ENCODE measurements at regions not wholly inside any gene's neighbourhood (a gene's known extent, or its start where the extent isn't known, plus 50 kb on each side); places are given as distances from the start of the nearest gene placed in this dataset.
"Not testable (repeated sequence)": the region's sequence is repeated elsewhere in the genome, so short reads cannot be mapped to it uniquely, and the experiment has no call there.

- TF ChIP-seq EP300 (IDR thresholded peaks at IDR 0.05), result no peak
- H3K27me3 ChIP-seq, result no peaks in the 10 kb centered on the region
- H3K36me3 ChIP-seq, result no peaks in the 10 kb centered on the region
- no peaks in the 10 kb centered on the region for H3K9me3 ChIP-seq
- WGBS, 3 donors, result 83 to 89% (median 87%) methylated on average over 3 of the region's 3 CpGs
- H3K4me3 ChIP-seq, result no peak overlapping the region
- intact Hi-C loops (cut with DNase I), result loop anchor here in 1 of 4 donors (10.0 kb wide), 1 partner anchor 458 kb away; the partner anchor contains the start of gene B4GALT7
- H3K4me1 ChIP-seq (ENCODE audit: insufficient read depth), result no peaks in the 10 kb centered on the region
- H3K27ac ChIP-seq, result no peak overlapping the region
- no peak for DNase-seq
Observed at GRCh38 chr5:178063277-178063676, 50.1 kb upstream of the N4BP3 start.

- DNase-seq, result no peak
- Histone ChIP-seq H3K27me3 (no peaks in the 10 kb centered on the region), H3K4me1 (ENCODE audit: insufficient read depth) (no peaks in the 10 kb centered on the region), H3K27ac (no peak overlapping the region), H3K4me3 (no peak overlapping the region), H3K36me3 (no peaks in the 10 kb centered on the region), H3K9me3 (no peaks in the 10 kb centered on the region)
- intact Hi-C loops (cut with DNase I), result no loop called here
- WGBS, 3 donors, result 86 to 88% (median 86%) methylated on average over 7 of the region's 7 CpGs
- no peak for TF ChIP-seq POLR2A (IDR thresholded peaks at IDR 0.05)
- no peak for TF ChIP-seq EP300 (IDR thresholded peaks at IDR 0.05)
- TF ChIP-seq, protein P1, sequence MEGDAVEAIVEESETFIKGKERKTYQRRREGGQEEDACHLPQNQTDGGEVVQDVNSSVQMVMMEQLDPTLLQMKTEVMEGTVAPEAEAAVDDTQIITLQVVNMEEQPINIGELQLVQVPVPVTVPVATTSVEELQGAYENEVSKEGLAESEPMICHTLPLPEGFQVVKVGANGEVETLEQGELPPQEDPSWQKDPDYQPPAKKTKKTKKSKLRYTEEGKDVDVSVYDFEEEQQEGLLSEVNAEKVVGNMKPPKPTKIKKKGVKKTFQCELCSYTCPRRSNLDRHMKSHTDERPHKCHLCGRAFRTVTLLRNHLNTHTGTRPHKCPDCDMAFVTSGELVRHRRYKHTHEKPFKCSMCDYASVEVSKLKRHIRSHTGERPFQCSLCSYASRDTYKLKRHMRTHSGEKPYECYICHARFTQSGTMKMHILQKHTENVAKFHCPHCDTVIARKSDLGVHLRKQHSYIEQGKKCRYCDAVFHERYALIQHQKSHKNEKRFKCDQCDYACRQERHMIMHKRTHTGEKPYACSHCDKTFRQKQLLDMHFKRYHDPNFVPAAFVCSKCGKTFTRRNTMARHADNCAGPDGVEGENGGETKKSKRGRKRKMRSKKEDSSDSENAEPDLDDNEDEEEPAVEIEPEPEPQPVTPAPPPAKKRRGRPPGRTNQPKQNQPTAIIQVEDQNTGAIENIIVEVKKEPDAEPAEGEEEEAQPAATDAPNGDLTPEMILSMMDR (IDR thresholded peaks at IDR 0.05), result no peak
Observed at GRCh38 chr5:178058321-178059012, 54.9 kb upstream of the N4BP3 start.

DNA sequence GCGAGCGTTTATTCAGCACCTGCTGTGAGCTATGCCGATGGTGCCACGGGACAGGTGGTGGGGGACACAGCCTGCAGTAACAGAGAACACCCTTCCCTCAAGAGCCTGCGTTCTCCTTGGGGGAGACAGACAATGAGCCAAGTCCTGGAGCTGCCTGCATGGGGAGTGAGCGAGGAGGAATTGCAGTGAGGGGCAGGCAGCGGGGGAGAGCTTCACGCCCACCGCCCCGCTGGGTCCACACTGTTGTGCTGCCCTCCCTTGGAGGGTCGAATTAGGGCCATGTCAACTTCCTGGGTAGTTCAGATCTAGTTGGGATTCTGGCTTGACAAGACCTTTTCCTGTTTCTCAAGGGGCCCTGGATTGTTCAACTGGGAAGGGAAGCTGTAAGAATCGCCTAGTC, 55.5 kb upstream of the N4BP3 start:
- no peak for DNase-seq
- Histone ChIP-seq H3K9me3 (no peaks in the 10 kb centered on the region), H3K27ac (no peak overlapping the region), H3K36me3 (no peaks in the 10 kb centered on the region), H3K4me3 (no peak overlapping the region), H3K27me3 (no peaks in the 10 kb centered on the region), H3K4me1 (ENCODE audit: insufficient read depth) (no peaks in the 10 kb centered on the region)
- no peak for TF ChIP-seq EP300 (IDR thresholded peaks at IDR 0.05)
- TF ChIP-seq POLR2A (IDR thresholded peaks at IDR 0.05), result no peak
- TF ChIP-seq, protein P1 (IDR thresholded peaks at IDR 0.05), result no peak
- intact Hi-C loops (cut with DNase I), result no loop called here
- 81 to 84% (median 84%) methylated on average over 12 of the region's 12 CpGs for WGBS, 3 donors

- no peak for DNase-seq
- Histone ChIP-seq H3K27ac (no peak overlapping the region), H3K4me3 (no peak overlapping the region), H3K4me1 (ENCODE audit: insufficient read depth) (no peaks in the 10 kb centered on the region), H3K9me3 (no peaks in the 10 kb centered on the region), H3K27me3 (no peaks in the 10 kb centered on the region), H3K36me3 (no peaks in the 10 kb centered on the region)
- 83 to 90% (median 89%) methylated on average over 3 of the region's 3 CpGs for WGBS, 3 donors
- intact Hi-C loops (cut with DNase I), result no loop called here
- TF ChIP-seq, protein P1 (IDR thresholded peaks at IDR 0.05), result no peak
- TF ChIP-seq POLR2A (IDR thresholded peaks at IDR 0.05) (no peak), EP300 (IDR thresholded peaks at IDR 0.05) (no peak)
Observed at GRCh38 chr5:178056935-178057334, 56.4 kb upstream of the N4BP3 start.

- 94 to 99% (median 95%) methylated on average over 24 of the region's 24 CpGs for WGBS, 3 donors
- H3K36me3 ChIP-seq; H3K4me1 ChIP-seq (ENCODE audit: insufficient read depth); H3K27ac ChIP-seq; H3K27me3 ChIP-seq; DNase-seq; H3K9me3 ChIP-seq; H3K4me3 ChIP-seq; intact Hi-C loops (cut with DNase I): not testable (repeated sequence)
Observed at GRCh38 chr5:178055536-178055935, 57.8 kb upstream of the N4BP3 start.

DNA sequence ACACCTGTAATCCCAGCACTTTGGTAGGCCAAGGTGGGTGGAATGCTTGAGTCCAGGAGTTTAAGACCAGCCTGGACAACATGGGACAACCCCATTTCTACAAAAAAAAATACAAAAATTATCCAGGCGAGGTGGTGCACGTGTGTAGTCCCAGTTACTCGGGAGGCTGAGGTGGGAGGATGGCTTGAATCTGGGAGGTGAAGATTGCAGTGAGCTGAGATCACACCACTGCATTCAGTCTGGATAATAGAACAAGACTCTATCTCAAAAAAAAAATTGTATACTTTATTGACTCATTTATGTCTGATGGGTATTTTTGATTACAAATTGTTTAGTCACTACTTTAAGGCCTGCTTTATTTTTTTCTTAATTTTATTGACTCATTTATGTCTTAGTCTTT, 56.0 kb upstream of the PROP1 start:
- H3K27me3 ChIP-seq; DNase-seq; H3K4me1 ChIP-seq (ENCODE audit: insufficient read depth); H3K27ac ChIP-seq; H3K9me3 ChIP-seq; intact Hi-C loops (cut with DNase I); H3K4me3 ChIP-seq; H3K36me3 ChIP-seq: not testable (repeated sequence)
- 80 to 87% (median 81%) methylated on average over 3 of the region's 3 CpGs for WGBS, 3 donors

GRCh38 chr5:178050873-178051272, 54.8 kb upstream of the PROP1 start:
- H3K36me3 ChIP-seq; DNase-seq; H3K4me3 ChIP-seq; H3K9me3 ChIP-seq; intact Hi-C loops (cut with DNase I); H3K27me3 ChIP-seq; H3K4me1 ChIP-seq (ENCODE audit: insufficient read depth); H3K27ac ChIP-seq: not testable (repeated sequence)
- no CpG with 5 or more reads among the region's 8 CpGs for WGBS, 3 donors

DNA sequence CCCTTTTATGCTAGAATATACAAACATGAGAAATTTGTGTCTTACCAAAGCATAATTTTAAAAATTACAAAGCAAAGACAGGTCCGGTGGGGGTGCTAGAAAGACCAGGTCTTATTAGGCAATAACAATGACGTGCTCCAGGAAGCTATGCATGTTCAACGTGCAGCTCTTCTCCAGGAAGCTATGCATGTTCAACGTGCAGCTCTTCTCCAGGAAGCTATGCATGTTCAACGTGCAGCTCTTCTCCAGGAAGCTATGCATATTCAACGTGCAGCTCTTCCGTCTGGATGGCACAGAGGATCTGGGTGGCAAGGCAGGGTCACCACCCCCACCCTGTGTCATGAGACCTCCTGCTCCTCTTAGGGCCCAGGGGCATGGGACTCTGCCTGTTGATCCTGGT, 51.9 kb upstream of the PROP1 start:
- H3K27me3 ChIP-seq; H3K4me3 ChIP-seq; H3K36me3 ChIP-seq; H3K4me1 ChIP-seq (ENCODE audit: insufficient read depth); intact Hi-C loops (cut with DNase I); H3K9me3 ChIP-seq; DNase-seq; H3K27ac ChIP-seq: not testable (repeated sequence)
- whole genome bisulfite sequencing, 3 donors, result 75 to 78% methylated on average over 2 to 3 of the region's 7 CpGs; no CpG with 5 or more reads in 1 of the 3 donors
